HG03457 (cell line): ENCODE measurements at regions not wholly inside any gene's neighbourhood (a gene's known extent, or its start where the extent isn't known, plus 50 kb on each side); places are given as distances from the start of the nearest gene placed in this dataset.
"Not testable (repeated sequence)": the region's sequence is repeated elsewhere in the genome, so short reads cannot be mapped to it uniquely, and the experiment has no call there.

Source experiments
- ATAC-seq: cut with Tn5 transposase; IDR thresholded peaks from one replicate; pipeline ENCODE4 v1.9.1; 2021; ENCODE audit warnings: moderate number of reproducible peaks; ENCODE audit not compliant: unreplicated experiment

DNA sequence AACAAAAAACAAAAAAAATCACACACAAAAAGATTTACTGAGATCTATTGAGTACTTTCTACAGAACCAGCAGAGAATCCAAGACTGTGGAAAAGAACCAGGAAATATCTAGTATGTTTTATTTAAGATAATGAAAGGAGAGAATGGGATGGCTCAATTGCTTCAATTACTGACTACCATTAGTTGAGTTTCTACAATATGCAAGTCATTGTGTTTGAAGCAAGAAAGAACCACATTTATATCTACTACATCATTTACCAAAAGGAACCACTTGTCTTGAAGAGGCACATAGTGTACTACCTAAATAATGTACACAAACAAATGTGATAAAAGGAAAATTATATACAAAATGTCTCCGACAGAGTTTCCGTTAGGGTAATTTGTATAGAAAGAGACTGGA lies 325.9 kb upstream of the TNC start:
- ATAC-seq: no peak

DNA sequence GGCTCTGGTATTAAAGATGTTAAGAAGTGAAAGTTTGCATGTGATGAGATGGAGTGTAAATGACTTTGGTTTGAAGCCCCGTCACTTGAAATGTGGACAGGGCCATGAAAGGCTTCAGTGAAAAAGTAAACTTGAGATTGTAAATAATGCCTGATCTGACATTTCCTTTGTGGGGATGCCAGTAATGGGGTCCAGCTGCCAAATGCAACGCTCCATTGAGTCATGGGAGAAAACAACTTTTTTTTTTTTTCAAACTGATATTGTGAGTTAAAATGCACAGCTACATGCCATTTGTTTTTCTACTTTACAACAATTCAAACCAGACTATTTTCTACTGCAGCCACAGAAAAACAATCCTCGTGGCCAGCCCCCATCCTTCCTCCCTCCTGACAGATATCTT lies 327.0 kb upstream of the TNC start:
- ATAC-seq: no peak

DNA sequence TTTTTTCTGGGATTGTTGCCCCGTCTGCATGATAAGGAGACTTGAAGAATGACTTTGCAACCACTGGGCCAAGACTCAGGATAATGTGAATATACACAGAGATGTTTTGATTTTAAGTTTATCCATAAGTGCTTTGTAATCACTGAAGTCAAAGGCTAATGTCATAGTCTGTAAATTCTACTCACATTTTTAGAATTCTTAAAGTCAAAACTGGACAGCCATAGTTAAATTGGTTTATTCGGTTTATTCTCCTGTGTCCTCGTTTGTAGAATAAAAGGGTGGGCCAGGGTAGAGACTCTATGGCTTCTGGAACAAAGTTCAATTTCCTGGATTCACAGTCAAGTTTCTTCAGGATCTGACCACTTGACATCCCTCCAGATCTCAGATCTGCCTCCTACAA lies 327.7 kb upstream of the TNC start:
- ATAC-seq: no peak

DNA sequence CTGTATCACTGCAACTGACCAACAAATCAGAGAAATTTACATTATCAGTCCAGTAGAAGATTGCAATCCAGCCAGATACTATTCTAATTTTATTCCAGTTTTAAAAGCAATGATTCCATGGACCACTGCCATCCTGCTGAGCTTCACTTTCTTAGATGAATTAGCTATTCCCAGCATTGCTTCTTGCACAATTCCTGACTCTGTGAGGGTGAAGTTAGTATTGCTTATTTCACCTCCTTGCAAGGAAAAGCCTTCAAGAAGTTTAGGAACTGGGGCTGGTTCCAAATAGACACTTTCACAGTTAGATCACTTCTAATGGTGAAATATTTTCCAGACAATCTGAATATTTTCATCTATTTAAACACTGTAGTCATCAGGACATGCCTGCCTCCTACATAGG lies 338.6 kb upstream of the TNC start:
- no peak for ATAC-seq

DNA sequence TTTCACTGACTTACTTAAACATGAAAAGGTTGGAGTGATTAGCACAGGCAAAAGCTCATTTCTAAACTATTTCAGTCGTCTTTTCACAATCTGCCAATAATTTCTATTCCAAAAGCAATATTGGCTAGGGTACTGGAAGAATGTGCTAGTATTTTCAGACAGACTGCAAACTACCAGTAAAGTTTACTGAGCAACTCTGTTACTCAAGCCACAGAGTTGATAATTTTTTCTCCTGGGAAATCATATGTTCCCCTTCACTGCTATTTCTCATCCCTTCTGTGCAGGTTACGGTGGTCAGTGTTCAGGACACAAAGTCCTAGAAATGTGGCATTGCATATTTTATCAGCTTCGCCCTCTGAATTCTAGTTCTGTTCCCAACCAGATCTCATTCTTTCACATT lies 343.3 kb upstream of the TNC start:
- no peak for ATAC-seq

DNA sequence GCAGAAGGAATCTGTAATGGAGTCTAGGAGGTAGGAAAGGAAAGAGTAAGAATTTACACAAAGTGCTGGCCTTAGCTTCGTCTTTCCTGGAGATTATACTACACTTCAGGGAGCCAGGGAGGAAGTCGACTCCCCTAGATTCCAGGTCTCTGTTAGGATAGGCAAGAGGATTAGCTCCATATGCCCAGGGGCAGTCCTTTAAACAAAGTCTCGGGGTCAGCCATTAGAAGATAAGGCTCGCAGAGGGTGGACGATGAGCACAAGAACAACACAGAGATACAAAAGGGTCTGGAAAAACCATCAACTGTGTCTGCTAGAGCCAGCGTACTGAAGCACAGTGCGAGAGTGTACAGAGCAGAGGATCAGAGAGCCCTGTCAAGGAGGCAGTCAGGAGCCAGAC lies 344.7 kb upstream of the TNC start:
- ATAC-seq: no peak

DNA sequence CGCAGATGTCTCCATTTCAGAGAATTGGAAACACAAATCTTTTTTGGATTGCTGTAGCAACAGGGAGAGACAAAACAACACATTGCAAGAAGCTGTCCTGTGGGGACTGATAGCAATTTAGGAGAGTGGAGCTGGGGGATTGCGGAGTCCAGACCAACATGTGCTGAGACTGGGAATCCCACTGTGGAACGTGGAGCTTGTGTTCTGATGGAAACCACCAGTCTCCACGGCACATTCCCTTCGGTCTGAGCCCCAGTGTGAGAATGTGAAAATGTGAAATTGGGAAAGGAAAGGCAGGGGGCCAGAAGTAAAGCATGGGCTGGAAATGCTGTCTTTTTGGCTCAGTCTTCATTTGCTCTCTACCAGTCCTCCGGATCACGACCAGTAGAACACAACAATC lies 348.8 kb upstream of the TNC start:
- no peak for ATAC-seq

DNA sequence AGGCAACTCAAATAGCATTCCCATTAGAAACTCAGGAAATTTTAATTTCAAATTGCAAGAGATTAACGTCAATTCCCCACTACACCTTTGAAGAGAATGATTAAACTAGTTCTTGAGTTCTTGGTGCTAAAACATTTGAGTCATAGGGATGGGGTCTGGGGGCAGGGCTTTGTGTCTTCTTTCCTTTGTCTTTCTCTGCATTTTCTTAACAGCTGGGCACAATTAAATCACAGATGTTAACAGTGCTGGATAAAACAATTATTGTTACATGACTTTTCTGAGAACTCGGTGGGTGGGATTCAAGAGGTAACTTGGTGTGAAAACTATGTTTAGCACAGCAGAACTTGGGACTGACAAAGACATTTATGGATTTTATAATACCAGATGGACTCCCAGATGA lies 351.9 kb upstream of the TNC start:
- ATAC-seq: no peak

DNA sequence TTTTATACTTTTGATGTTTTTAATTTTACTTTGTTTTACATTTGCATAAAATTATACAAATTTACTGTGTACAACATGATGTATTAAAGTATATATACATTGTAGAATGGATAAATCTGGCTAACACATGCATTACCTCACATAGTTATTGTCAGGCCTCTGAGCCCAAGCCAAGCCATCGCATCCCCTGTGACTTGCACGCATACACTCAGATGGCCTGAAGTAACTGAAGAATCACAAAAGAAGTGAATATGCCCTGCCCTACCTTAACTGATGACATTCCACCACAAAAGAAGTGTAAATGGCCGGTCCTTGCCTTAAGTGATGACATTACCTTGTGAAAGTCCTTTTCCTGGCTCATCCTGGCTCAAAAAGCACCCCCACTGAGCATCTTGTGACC lies 355.1 kb upstream of the TNC start:
- ATAC-seq: not testable (repeated sequence)

DNA sequence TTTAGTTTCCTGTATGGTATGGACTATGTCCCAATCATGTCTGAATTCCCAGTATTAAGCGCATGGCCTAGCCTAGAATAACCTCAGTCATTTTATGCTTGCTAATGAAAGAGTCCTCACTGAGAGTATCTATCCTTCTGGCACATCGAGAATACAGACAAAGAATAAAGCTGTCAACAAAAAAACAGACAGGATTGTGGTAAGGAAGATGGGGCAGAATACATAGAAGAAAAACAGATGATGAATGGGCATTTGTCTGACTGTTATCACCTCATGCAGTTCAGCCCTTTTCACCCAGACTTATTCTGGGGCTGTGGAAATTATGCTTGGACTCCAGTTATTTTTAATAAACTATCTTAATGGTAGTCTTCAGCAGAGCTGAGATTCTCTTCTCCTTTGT lies 363.8 kb upstream of the TNC start:
- ATAC-seq: no peak

DNA sequence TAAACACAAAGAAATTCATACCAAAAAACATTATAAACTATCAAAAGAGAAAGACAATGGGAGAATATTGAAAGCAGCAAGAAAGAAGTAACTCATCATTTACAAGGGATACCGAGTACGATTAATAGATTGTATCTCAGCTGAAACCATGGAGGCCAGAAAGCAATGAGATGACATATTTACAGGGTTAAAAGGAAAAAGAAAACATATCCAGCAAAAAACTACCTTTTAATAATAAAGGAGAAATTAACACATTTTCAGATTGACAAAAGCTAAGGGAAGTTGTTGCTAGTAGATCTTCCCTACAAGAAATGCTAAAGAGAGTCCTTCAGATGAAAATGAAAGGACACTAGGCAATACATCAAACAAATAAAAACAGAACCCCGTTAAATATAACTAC lies 364.8 kb upstream of the TNC start:
- no peak for ATAC-seq

DNA sequence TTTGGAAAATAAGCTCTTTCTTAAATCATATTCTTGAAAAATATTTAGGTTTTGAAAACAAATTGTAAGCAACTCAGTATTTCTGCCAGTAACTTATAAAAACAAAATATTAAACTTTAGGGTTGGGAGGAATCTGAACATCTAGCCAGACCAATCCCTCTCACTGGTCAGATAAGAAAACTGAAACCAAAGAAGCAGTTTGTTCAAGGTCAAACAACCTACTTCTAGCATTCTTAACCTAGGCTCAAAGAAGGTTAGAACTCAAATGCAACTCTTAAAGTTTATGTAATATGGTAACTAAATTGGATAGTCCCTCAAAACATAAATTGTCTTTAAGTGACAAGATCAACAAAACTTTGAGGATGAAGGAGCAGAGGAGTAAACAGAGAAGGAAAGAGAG lies 374.9 kb upstream of the TNC start:
- no peak for ATAC-seq

DNA sequence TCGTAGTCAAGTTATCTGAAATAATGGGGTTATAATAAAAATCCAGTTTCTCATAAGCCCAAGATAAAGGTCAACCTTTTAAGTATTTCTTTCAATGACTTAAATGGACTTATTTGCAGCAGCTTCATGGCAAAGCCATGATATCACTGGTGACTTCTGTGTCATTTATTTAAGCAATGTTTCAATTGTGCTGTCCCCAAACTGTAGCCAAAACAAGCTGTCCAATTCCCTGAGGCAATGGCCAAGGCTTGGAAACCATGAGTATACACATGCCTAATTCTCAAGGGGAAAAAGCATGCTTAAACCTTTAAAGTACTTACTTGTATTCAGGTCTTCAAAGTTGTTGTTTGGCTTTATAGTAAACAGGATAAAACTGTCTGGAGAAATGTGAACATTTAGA lies 376.4 kb upstream of the TNC start:
- no peak for ATAC-seq

DNA sequence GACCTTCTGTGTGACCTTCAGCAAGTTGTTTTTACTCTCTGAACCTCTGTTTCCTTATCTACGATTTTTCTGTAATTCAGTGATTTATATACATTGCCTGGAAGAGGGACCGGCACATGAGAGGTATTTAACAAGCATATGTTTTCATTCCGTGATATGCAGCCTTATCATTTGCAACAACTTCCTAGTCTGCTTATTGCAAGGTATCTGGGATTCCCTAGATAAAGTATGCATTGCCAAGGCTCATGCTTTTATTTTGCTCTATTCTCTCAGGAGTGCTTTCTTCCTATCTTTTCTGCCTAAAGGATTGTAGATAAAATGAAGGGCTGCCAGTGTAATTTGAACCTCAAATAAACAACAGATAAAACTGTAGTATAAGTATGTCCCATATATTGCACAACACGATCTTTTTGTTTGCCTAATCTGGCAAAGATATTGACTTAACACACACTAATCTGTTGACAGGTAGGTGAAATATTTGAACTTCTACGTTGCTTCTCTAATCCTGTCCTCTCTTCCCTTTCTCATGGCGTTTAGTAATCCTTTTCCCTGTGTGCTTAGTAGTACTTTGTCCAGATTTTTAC lies 377.2 kb upstream of the TNC start:
- ATAC-seq: no peak

DNA sequence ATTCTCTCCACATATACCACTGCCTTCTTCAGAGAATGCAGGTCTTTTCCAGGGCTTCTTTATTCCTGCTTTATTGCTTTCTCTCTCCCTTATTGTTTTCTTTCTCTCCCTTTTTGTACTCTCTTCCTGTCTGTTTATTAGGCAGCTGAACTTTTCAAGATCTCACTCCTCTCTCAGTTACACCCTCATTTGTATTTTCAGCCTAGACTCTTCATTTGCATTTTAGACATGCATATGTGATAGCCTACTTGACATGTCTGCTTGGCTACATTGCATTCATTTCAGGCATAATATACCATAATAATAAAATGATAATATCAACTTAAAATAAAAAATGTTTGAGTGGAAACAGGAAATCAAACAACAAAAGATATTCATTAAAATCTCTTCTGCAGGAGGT lies 377.9 kb upstream of the TNC start:
- no peak for ATAC-seq

DNA sequence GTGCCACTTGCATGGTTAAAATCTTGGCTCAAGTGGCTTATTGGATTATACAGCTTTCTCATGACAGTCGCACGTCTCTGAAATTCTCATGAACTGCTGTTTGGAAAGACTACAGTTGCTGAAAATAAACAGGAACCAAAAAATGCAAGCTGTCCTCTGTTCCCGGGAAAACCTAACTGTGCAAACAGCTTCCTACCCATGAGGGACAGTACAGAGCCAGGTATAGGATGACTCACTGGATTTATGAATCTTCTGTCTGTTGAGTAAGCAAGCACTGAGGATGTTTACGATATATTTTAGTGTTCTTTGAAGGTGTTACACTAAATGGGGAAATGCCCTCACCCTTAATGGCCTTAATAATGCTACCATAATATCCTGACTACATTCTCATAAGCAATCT lies 380.3 kb upstream of the TNC start:
- ATAC-seq: no peak

DNA sequence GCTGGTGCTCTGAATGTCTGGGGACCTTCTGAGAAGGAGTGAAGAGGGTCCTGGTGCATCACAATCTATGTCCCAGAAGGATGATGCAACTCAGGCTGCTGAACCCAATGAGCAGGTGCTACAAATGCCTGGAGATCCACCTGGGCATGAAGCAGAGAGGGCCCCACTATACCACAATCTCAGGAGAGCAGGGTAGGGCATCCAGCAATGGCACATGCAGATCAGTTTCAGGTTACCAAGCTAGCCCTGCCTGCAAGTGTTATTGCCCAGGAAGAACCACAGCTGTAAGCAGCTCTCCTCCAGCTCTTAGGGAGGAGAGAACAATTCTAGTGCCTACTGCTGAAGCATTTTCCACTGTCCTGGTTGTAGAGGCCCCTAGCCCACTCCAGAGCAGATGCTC lies 389.2 kb upstream of the TNC start:
- ATAC-seq: no peak

DNA sequence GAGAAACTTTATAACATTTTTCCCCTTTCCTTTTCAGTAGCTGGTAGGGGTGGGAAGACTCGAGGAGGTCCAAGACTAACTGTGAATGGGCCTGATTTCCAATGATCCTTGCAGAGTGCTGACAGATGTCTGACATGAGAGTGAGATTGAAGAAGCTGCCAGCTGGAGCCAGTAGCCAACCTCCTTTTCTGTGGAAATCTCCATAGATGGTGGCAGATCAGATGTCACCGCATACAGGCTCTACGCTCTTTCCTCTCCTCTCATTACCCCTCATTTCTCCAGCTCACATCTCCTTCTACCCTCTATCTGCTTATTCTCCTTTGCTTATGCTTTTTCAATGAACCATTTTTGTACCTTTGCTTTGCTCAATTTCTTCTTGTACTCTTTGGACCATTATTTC lies 395.2 kb upstream of the TNC start:
- no peak for ATAC-seq

DNA sequence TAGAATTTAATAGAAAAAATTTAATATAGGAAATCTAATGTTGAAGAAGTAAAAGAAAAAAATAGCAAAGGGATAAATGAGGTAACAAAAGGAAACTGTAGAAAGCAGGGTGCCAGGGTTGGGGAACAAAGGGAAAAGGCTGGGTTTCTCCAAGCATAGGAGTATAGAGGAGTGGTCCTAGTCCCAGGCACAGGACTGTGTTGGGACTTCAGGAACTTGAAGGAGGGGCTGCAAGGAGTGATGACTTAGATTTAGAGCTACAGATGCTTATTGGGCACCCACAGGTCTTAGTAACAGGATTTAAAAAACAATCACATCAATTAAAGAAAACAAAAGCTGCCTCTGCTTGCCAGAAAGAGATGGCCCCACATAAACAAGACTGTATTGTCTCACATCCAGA lies 396.5 kb upstream of the TNC start:
- no peak for ATAC-seq

DNA sequence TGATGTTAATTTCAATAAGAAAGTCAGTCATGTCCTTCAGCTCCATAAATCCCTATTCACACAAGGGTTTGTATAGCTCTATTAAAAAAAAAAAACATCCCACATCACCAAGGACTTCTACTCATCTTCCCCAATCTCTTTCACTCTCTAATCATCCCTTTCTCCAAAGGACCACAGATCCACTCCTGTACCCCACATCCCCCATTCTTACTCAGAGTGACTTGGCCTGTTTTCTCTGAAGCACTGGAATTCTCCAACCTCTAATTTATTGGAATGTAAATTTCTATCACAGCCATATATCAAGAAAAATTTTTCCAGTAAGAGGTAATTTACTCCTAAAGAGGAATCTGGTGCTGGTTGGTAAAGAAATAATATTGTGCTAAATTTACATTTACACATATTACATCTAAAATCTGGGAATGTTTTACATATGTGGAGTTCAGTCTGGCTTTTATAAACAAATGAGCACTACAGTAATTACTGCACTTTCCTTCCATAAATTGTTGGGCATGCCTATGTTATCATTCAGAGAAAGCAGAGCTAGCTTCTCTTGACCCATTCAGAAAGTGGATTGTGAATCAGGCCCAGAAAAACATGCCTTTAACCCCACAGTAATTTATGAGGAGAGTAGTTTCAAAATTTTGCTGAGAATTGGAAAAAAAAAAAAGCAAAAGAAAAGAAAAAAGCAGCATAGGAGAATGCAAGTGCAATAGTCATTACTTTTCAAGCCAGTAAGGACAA lies 399.5 kb upstream of the TNC start:
- ATAC-seq: no peak

DNA sequence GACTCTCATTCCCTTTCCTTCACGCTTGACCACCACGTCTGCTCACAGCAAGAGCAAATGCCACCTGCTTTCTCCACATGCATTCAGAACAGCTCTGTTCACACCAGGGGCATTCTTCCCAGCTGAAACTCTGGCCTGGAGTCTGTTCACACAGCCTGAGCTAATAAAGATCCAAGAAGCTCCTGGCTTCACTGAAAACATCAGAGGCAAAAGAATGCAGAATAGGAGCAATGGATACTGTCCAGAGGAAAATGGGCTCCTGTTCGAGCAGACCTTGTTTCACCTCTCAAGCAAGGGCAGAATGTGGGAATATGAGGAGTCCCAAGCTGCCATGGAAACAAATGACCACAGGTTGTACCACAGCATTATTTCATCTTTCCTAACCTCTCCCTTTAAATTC lies 402.7 kb upstream of the TNC start:
- no peak for ATAC-seq

DNA sequence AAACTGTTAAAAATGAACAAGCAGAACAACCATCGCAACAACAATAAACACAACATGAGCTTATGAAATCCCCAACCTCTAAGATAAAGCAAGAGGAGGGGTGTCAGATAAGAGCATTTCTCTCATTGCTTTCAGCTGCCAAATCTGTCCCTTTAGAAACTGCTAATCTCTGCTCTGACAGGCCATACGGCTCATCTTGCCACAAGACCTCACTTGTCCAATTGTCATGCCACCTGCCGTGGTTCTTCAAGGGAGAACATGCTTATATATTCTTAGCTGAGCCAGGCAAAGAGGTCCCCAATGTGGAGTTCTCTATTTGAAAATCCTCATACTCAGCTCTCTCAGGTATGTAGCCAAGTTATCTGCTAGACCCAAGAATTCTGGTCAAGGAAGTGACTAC lies 405.0 kb upstream of the TNC start:
- ATAC-seq: no peak

DNA sequence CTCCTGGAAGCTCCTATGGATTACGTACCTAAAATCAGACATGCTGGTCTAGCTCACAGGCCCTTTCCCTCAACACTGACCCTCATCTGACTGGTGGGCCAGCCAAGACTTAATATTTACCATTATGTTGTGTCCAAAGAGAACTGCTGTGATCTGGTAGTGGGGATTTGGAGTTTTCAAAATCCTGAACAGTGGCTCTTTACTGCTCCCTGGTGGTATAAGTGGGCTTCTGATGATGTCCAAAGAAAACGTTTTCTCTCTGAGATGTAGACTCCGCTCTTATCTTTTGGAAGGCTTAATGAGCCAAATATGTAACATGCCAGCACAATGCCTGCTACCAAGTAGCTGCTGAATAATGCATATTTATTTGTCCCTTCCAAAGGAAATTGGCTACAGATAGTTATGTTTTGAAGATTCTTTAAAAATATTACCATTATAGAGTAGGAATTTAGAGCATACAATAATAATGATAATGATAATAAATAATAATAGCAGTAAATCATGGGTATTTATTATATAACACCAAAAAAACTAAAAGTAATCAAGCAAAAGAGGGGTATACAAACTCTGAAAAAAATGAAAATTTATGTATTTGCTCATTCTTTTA lies 406.6 kb upstream of the TNC start:
- ATAC-seq: no peak
